Gastroesophageal sphincter (tissue), 4 donors: ENCODE measurements at regions not wholly inside any gene's neighbourhood (a gene's known extent, or its start where the extent isn't known, plus 50 kb on each side); places are given as distances from the start of the nearest gene placed in this dataset.

Experiments used
- ATAC-seq: fragments of 150-250 bp; one replicate; pipeline ENCODE4 v1.9.1; 2016; ENCODE audit warnings: mild to moderate bottlenecking, moderate library complexity
- H3K27ac ChIP-seq, 4 donors: fragments of 200-600 bp; sonication (generic) in 3 of 4; 1 replicate in 3 of 4; 2 replicates in 1 of 4; pipeline ENCODE4 v1.5.1; 2016 to 2019
- H3K27me3 ChIP-seq: fragments of 200-600 bp; sonication (generic); one replicate; pipeline ENCODE4 v1.5.1; 2019
- H3K36me3 ChIP-seq, 2 donors: fragments of 200-600 bp; sonication (generic); one replicate each; pipeline ENCODE4 v1.5.1; 2019; ENCODE audit warnings: control low read depth in 1 of 2
- H3K4me1 ChIP-seq, 3 donors: fragments of 200-600 bp; sonication (generic); 1 replicate in 2 of 3; 2 replicates in 1 of 3; pipeline ENCODE4 v1.5.1; 2016 to 2019; ENCODE audit warnings: control low read depth in 2 of 3
- H3K4me3 ChIP-seq, 2 donors: fragments of 200-600 bp; sonication (generic); one replicate each; pipeline ENCODE4 v1.5.1; 2019; ENCODE audit warnings: mild to moderate bottlenecking in 1 of 2, moderate library complexity in 1 of 2
- H3K9me3 ChIP-seq, 3 donors: fragments of 200-600 bp; sonication (generic); one replicate each; pipeline ENCODE4 v1.5.1; 2017 to 2019; ENCODE audit warnings: control low read depth in 2 of 3
- EP300 ChIP-seq: sonication (generic); formaldehyde crosslinking; IDR thresholded peaks from one replicate; pipeline ENCODE4 v1.6.1; 2017; ENCODE audit warnings: antibody characterized with exemption, mild to moderate bottlenecking
- POLR2A ChIP-seq, 2 donors: fragments of 450-650 bp; IDR thresholded peaks; one replicate each; pipeline ENCODE4 v1.6.1; 2017; ENCODE audit warnings: antibody characterized with exemption in 2 of 2, mild to moderate bottlenecking in 2 of 2, moderate library complexity in 1 of 2
- POLR2AphosphoS5 ChIP-seq: sonication (generic); formaldehyde crosslinking; IDR thresholded peaks from one replicate; pipeline ENCODE4 v1.6.1; 2017; ENCODE audit warnings: antibody characterized with exemption
- WGBS, 2 donors: methylation state at CpG; one replicate each; pipeline ENCODE4 v1.1.5; 2018; ENCODE audit warnings: low coverage in 1 of 2; 5-methylcytosine and 5-hydroxymethylcytosine counted together
- TF ChIP-seq, protein P1 (sequence below), 4 experiments: fragments of 200-600 bp in 2 of 4; fragments of 450-650 bp in 2 of 4; sonication (generic) in 1 of 4; IDR thresholded peaks; one replicate each; pipeline ENCODE4 v1.5.1; 2017 to 2019; ENCODE audit warnings: antibody characterized with exemption in 4 of 4, mild to moderate bottlenecking in 2 of 4, moderate library complexity in 2 of 4

DNA sequence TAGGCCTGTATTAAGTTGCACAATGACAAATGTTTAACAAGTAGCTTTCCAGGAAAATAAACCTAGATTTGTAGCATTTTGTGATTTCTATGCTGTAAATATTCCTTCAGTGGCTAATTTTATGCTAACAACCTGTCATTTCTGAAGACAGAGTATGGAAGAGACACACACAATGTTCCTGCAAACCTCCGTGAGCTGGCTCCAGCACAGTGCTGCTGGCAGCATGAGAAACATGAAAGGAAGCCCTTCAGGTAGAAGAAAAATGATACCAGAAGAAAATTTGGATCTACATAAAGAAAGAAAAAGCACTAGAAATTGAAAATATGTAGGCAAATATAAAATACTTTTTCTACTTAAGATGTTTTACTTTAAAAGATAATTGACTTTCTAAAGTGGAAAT, 69.5 kb upstream of the CTTNBP2 start:
- 36 to 67% methylated on average over 1 of the region's 1 CpG for WGBS, 2 donors
- Histone ChIP-seq H3K4me1 (no peaks in the 10 kb centered on the region), H3K27ac (no peak overlapping the region), H3K4me3 (no peak overlapping the region), H3K36me3 (no peaks in the 10 kb centered on the region), H3K27me3 (no peaks in the 10 kb centered on the region), H3K9me3 (peaks cover 0 to 13% (median 0%) of the 10 kb centered on the region in 3 donors)
- ATAC-seq = no peak
- TF ChIP-seq, protein P1, sequence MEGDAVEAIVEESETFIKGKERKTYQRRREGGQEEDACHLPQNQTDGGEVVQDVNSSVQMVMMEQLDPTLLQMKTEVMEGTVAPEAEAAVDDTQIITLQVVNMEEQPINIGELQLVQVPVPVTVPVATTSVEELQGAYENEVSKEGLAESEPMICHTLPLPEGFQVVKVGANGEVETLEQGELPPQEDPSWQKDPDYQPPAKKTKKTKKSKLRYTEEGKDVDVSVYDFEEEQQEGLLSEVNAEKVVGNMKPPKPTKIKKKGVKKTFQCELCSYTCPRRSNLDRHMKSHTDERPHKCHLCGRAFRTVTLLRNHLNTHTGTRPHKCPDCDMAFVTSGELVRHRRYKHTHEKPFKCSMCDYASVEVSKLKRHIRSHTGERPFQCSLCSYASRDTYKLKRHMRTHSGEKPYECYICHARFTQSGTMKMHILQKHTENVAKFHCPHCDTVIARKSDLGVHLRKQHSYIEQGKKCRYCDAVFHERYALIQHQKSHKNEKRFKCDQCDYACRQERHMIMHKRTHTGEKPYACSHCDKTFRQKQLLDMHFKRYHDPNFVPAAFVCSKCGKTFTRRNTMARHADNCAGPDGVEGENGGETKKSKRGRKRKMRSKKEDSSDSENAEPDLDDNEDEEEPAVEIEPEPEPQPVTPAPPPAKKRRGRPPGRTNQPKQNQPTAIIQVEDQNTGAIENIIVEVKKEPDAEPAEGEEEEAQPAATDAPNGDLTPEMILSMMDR (IDR thresholded peaks at IDR 0.05) = no peak
- TF ChIP-seq POLR2AphosphoS5 (no peak), POLR2A (IDR thresholded peaks at IDR 0.05) (no peak), EP300 (no peak)

DNA sequence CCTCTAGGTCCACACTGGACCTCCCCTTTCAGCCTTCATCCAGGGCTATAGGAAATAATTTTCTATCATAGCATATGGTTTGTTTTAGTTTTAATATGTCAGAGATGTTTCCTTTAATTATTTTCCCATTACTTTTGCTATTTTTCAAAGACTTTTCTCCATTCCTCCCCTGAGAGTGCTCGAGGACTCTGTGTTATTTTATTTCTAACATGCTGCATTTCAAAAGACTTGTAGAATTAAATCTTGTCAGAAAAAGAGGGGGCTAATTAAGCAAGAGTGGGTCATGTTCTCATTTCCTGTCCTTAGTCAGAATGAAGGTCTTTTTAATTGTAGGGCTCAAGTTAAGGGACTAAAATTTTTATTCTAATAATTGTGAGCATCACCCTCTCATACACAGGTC, 71.6 kb upstream of the CTTNBP2 start:
- 63 to 67% methylated on average over 1 of the region's 1 CpG for WGBS, 2 donors
- no peak overlapping the region for H3K27ac ChIP-seq
- H3K36me3 ChIP-seq = no peaks in the 10 kb centered on the region
- no peaks in the 10 kb centered on the region for H3K4me1 ChIP-seq
- H3K4me3 ChIP-seq = no peak overlapping the region
- peaks cover 0 to 13% (median 0%) of the 10 kb centered on the region in 3 donors for H3K9me3 ChIP-seq
- ATAC-seq = no peak
- no peaks in the 10 kb centered on the region for H3K27me3 ChIP-seq
- TF ChIP-seq POLR2AphosphoS5 (no peak), POLR2A (IDR thresholded peaks at IDR 0.05) (no peak), EP300 (no peak)
- TF ChIP-seq, protein P1 (IDR thresholded peaks at IDR 0.05) = no peak

DNA sequence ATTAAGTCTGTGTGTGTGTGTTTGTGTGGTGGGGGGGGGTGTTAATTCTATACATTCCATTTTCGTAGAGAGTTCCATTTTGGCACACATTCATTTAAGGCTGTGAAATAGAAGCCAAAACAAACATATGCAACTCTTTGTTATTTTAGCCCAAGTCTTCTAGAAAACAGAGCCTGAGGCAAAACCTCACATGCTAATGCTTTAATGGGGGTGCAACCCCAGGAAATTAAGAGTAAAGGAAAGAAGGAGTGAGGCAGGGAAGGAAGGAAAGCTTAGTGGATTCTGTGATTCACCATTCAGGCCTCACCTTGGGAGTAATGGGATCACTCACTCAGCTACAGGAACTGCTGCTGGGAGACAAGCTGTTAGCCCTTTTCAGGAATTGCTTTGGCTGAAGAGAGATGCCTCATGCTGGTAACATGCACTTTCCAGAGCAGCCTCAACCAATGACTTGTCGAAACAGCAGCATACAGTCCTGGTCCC, 73.0 kb upstream of the CTTNBP2 start:
- TF ChIP-seq EP300 = no peak
- no peak for TF ChIP-seq POLR2A (IDR thresholded peaks at IDR 0.05)
- TF ChIP-seq POLR2AphosphoS5 = no peak
- TF ChIP-seq, protein P1 (IDR thresholded peaks at IDR 0.05) = no peak
- H3K36me3 ChIP-seq = no peaks in the 10 kb centered on the region
- H3K4me3 ChIP-seq = no peak overlapping the region
- H3K27ac ChIP-seq = no peak overlapping the region
- H3K9me3 ChIP-seq = peaks cover 0 to 13% (median 0%) of the 10 kb centered on the region in 3 donors
- no peak for ATAC-seq
- no peaks in the 10 kb centered on the region for H3K4me1 ChIP-seq
- 36 to 70% methylated on average over 1 to 2 of the region's 2 CpGs for WGBS, 2 donors
- no peaks in the 10 kb centered on the region for H3K27me3 ChIP-seq

DNA sequence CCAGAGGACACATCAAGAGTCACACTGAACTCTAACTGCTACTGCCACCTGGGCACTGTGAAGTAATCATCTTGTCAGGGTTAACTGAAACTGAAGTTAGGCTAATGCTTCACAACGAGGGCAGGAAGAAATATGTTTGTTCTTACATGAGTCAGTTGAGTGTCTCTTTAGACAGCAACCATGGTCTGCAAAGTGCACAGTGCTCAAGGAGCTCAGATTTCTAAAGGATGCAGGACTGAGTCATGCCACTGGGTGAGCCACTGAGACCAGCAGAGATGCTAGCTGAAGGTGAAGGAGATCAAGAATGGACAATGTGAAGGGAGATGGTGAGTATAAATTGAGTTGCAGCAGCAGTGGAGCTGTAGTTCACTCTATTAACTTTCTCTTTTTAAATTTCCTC, 76.0 kb upstream of the CTTNBP2 start:
- ATAC-seq = no peak
- no peak overlapping the region for H3K4me3 ChIP-seq
- no peak overlapping the region for H3K27ac ChIP-seq
- peaks cover 0 to 7% (median 0%) of the 10 kb centered on the region in 3 donors for H3K9me3 ChIP-seq
- no peak for TF ChIP-seq POLR2AphosphoS5
- TF ChIP-seq POLR2A (IDR thresholded peaks at IDR 0.05) = no peak
- TF ChIP-seq, protein P1 (IDR thresholded peaks at IDR 0.05) = no peak
- no peak for TF ChIP-seq EP300
- H3K27me3 ChIP-seq = no peaks in the 10 kb centered on the region
- no CpG with 5 or more reads among the region's 1 CpG for WGBS, 2 donors
- no peaks in the 10 kb centered on the region for H3K4me1 ChIP-seq
- H3K36me3 ChIP-seq = no peaks in the 10 kb centered on the region

DNA sequence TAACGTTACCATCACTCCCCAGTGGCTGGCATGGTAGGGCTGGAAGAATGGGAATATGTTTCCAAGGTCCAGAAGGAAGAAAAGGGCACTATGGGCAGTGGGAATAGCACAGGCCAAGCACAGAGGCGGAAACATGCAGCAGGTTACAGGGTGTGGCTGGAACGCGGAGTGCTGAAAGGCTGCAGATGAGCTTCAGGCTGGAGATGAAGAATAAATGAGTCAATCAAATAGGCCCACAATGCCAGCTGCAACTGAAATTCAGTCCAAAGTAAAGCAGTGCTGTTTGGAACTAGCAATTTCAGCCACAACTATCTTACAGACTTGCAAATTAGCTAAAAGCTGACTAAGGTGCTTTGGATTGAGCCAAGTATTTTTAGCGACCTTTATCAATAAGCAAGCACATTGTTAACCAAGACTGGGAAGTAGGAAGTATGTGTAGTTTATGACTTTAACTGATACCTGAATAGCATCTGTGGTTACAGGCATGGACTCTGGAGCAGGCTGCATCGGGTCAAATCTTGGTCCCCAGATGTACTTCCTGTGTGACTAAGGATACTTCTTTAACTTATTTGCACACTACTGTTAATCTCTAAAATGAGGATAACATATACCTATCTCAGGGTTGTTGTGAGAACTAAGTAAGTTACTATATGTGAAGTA, 77.5 kb upstream of the CTTNBP2 start:
- no peak for ATAC-seq
- Histone ChIP-seq H3K27me3 (no peaks in the 10 kb centered on the region), H3K4me3 (no peak overlapping the region), H3K36me3 (no peaks in the 10 kb centered on the region), H3K27ac (no peak overlapping the region), H3K9me3 (peaks cover 0 to 9% (median 0%) of the 10 kb centered on the region in 3 donors), H3K4me1 (no peaks in the 10 kb centered on the region)
- 79 to 82% methylated on average over 5 to 6 of the region's 6 CpGs for WGBS, 2 donors
- TF ChIP-seq POLR2A (IDR thresholded peaks at IDR 0.05) = no peak
